Mesothelial cell of epicardium (in vitro differentiated cells): ENCODE measurements at regions not wholly inside any gene's neighbourhood (a gene's known extent, or its start where the extent isn't known, plus 50 kb on each side); places are given as distances from the start of the nearest gene placed in this dataset.

Source experiments
- DNase-seq, 2 experiments: peaks; one replicate each; pipeline ENCODE4 v3.0.0; 2021; ENCODE audit warnings: low spot score in 2 of 2; ENCODE audit not compliant: unreplicated experiment in 2 of 2
- H3K27ac Mint-ChIP-seq: 2 replicates; pipeline ENCODE4 v1.8.0; 2021; ENCODE audit warnings: mixed read lengths
- H3K27me3 Mint-ChIP-seq: 2 replicates; pipeline ENCODE4 v1.8.0; 2021; ENCODE audit warnings: low read depth, mixed read lengths
- H3K36me3 Mint-ChIP-seq: 2 replicates; pipeline ENCODE4 v1.8.0; 2021; ENCODE audit warnings: mixed read lengths
- H3K4me1 Mint-ChIP-seq: 2 replicates; pipeline ENCODE4 v1.8.0; 2021; ENCODE audit warnings: mixed read lengths
- H3K4me3 Mint-ChIP-seq: 2 replicates; pipeline ENCODE4 v1.8.0; 2021; ENCODE audit warnings: mild to moderate bottlenecking, moderate library complexity, mixed read lengths
- H3K9me3 Mint-ChIP-seq: 2 replicates; pipeline ENCODE4 v1.8.0; 2021; ENCODE audit warnings: mixed read lengths
- CTCF ChIP-seq: fragments of 200-600 bp; sonication (generic); IDR thresholded peaks from one replicate; pipeline ENCODE4 v1.5.0; 2021; ENCODE audit warnings: antibody characterized with exemption; ENCODE audit not compliant: unreplicated experiment

GRCh38 chr13:58467176-58467575 lies 835.6 kb downstream of the PCDH17 start:
- H3K4me3 Mint-ChIP-seq, result no peak overlapping the region
- H3K9me3 Mint-ChIP-seq, result no peaks in the 10 kb centered on the region
- no peak for TF ChIP-seq CTCF
- H3K36me3 Mint-ChIP-seq, result no peaks in the 10 kb centered on the region
- H3K4me1 Mint-ChIP-seq, result no peaks in the 10 kb centered on the region
- H3K27ac Mint-ChIP-seq, result no peak overlapping the region
- no peak for DNase-seq
- H3K27me3 Mint-ChIP-seq, result no peaks in the 10 kb centered on the region

- Mint-ChIP-seq H3K27me3 (no peaks in the 10 kb centered on the region), H3K27ac (no peak overlapping the region), H3K36me3 (no peaks in the 10 kb centered on the region), H3K4me3 (no peak overlapping the region), H3K9me3 (no peaks in the 10 kb centered on the region), H3K4me1 (peaks cover 5% of the 10 kb centered on the region)
- no peak for TF ChIP-seq CTCF
- no peak for DNase-seq
These were observed 840.9 kb downstream of the PCDH17 start for GRCh38 chr13:58472483-58472882.

GRCh38 chr13:58474581-58474980 lies 843.0 kb downstream of the PCDH17 start:
- H3K4me3 Mint-ChIP-seq, result no peak overlapping the region
- TF ChIP-seq CTCF, result no peak
- no peak overlapping the region for H3K27ac Mint-ChIP-seq
- no peaks in the 10 kb centered on the region for H3K36me3 Mint-ChIP-seq
- H3K9me3 Mint-ChIP-seq, result no peaks in the 10 kb centered on the region
- no peak for DNase-seq
- no peaks in the 10 kb centered on the region for H3K27me3 Mint-ChIP-seq
- peaks cover 5% of the 10 kb centered on the region for H3K4me1 Mint-ChIP-seq

- no peak for TF ChIP-seq CTCF
- no peaks in the 10 kb centered on the region for H3K27me3 Mint-ChIP-seq
- H3K4me3 Mint-ChIP-seq, result no peak overlapping the region
- H3K36me3 Mint-ChIP-seq, result no peaks in the 10 kb centered on the region
- H3K27ac Mint-ChIP-seq, result no peak overlapping the region
- peaks cover 5% of the 10 kb centered on the region for H3K4me1 Mint-ChIP-seq
- no peaks in the 10 kb centered on the region for H3K9me3 Mint-ChIP-seq
- no peak for DNase-seq
These were observed 844.8 kb downstream of the PCDH17 start for GRCh38 chr13:58476206-58476918.

- no peak overlapping the region for H3K27ac Mint-ChIP-seq
- no peaks in the 10 kb centered on the region for H3K36me3 Mint-ChIP-seq
- H3K9me3 Mint-ChIP-seq, result no peaks in the 10 kb centered on the region
- DNase-seq, result no peak
- H3K27me3 Mint-ChIP-seq, result no peaks in the 10 kb centered on the region
- TF ChIP-seq CTCF, result no peak
- no peak overlapping the region for H3K4me3 Mint-ChIP-seq
- peaks cover 5% of the 10 kb centered on the region for H3K4me1 Mint-ChIP-seq
These were observed 847.3 kb downstream of the PCDH17 start for GRCh38 chr13:58478858-58479257.

- Mint-ChIP-seq H3K36me3 (no peaks in the 10 kb centered on the region), H3K9me3 (no peaks in the 10 kb centered on the region), H3K27me3 (no peaks in the 10 kb centered on the region), H3K4me3 (no peak overlapping the region), H3K27ac (no peak overlapping the region), H3K4me1 (peaks cover 5% of the 10 kb centered on the region)
- DNase-seq, result no peak
- TF ChIP-seq CTCF, result no peak
These were observed 848.5 kb downstream of the PCDH17 start for GRCh38 chr13:58480061-58480460.
